Esophagus (tissue), 2 donors: ENCODE measurements at regions not wholly inside any gene's neighbourhood (a gene's known extent, or its start where the extent isn't known, plus 50 kb on each side); places are given as distances from the start of the nearest gene placed in this dataset.

Experiments
- H3K27ac ChIP-seq, 2 donors: one replicate each; pipeline ENCODE4 v1.5.1; 2013; ENCODE audit warnings: low read depth in 2 of 2, mild to moderate bottlenecking in 2 of 2, inconsistent platforms in 1 of 2, low read length in 1 of 2, moderate library complexity in 1 of 2
- H3K27me3 ChIP-seq, 2 donors: one replicate each; pipeline ENCODE4 v1.6.1; 2013; ENCODE audit warnings: low read length in 2 of 2, control low read depth in 1 of 2, mild to moderate bottlenecking in 1 of 2; ENCODE audit not compliant: insufficient read depth in 2 of 2, control insufficient read depth in 1 of 2
- H3K36me3 ChIP-seq, 2 donors: one replicate each; pipeline ENCODE4 v1.6.1; 2013; ENCODE audit warnings: low read length in 1 of 2; ENCODE audit not compliant: control insufficient read depth in 2 of 2, insufficient read depth in 2 of 2
- H3K4me1 ChIP-seq, 2 donors: one replicate each; pipeline ENCODE4 v1.6.1; 2013; ENCODE audit warnings: low read length in 1 of 2; ENCODE audit not compliant: control insufficient read depth in 2 of 2, insufficient read depth in 2 of 2
- H3K4me3 ChIP-seq, 2 donors: one replicate each; pipeline ENCODE4 v1.5.1; 2013; ENCODE audit warnings: low read length in 2 of 2, mild to moderate bottlenecking in 2 of 2, low read depth in 1 of 2, moderate library complexity in 1 of 2
- H3K9me3 ChIP-seq, 2 donors: one replicate each; pipeline ENCODE4 v1.6.1; 2013; ENCODE audit warnings: mild to moderate bottlenecking in 2 of 2, low read depth in 1 of 2, low read length in 1 of 2, moderate library complexity in 1 of 2; ENCODE audit not compliant: control insufficient read depth in 2 of 2, insufficient read depth in 1 of 2
- WGBS, 2 donors: extraction: QIAGEN DNeasy Blood & Tissue Kit; methylation state at CpG; one replicate each; pipeline ENCODE4 v1.1.7; 2013; 5-methylcytosine and 5-hydroxymethylcytosine counted together
- donor health status: healthy with polysubstance abuse.
- donor health status: Bipolar disorder and iron deficiency.

GRCh38 chr2:215668378-215668775, 232.5 kb upstream of the FN1 start:
- Histone ChIP-seq H3K27ac (no peak overlapping the region), H3K27me3 (no peaks in the 10 kb centered on the region), H3K4me3 (no peak overlapping the region)

GRCh38 chr2:215667585-215668377, 231.9 kb upstream of the FN1 start:
- H3K9me3 ChIP-seq, result no peaks in the 10 kb centered on the region
- WGBS, 2 donors, result 75 to 76% methylated on average over 10 of the region's 10 CpGs
- H3K27ac ChIP-seq, result no peak overlapping the region
- H3K4me1 ChIP-seq, result no peaks in the 10 kb centered on the region
- no peaks in the 10 kb centered on the region for H3K36me3 ChIP-seq
- no peaks in the 10 kb centered on the region for H3K27me3 ChIP-seq
- no peak overlapping the region for H3K4me3 ChIP-seq

More at GRCh38 chr2:215668378-215668775, 232.5 kb upstream of the FN1 start:
- H3K36me3 ChIP-seq, result no peaks in the 10 kb centered on the region
- H3K9me3 ChIP-seq, result no peaks in the 10 kb centered on the region
- 68 to 74% methylated on average over 5 of the region's 5 CpGs for WGBS, 2 donors
- H3K4me1 ChIP-seq, result no peaks in the 10 kb centered on the region

GRCh38 chr2:215664847-215665525, 229.1 kb upstream of the FN1 start:
- Histone ChIP-seq H3K27ac (no peak overlapping the region), H3K36me3 (no peaks in the 10 kb centered on the region), H3K27me3 (no peaks in the 10 kb centered on the region), H3K4me1 (no peaks in the 10 kb centered on the region), H3K9me3 (no peaks in the 10 kb centered on the region), H3K4me3 (no peak overlapping the region)
- 56 to 57% methylated on average over 3 of the region's 3 CpGs for WGBS, 2 donors

GRCh38 chr2:215662715-215663114, 226.8 kb upstream of the FN1 start:
- H3K9me3 ChIP-seq, result no peaks in the 10 kb centered on the region
- no peak overlapping the region for H3K27ac ChIP-seq
- no peak overlapping the region for H3K4me3 ChIP-seq
- no peaks in the 10 kb centered on the region for H3K4me1 ChIP-seq
- H3K27me3 ChIP-seq, result no peaks in the 10 kb centered on the region
- H3K36me3 ChIP-seq, result no peaks in the 10 kb centered on the region
- WGBS, 2 donors, result 29 to 39% methylated on average over 1 of the region's 1 CpG

GRCh38 chr2:215660687-215661086, 224.8 kb upstream of the FN1 start:
- Histone ChIP-seq H3K36me3 (no peaks in the 10 kb centered on the region), H3K27me3 (no peaks in the 10 kb centered on the region), H3K9me3 (no peaks in the 10 kb centered on the region), H3K27ac (peak overlapping the region; percentile 34 to 37), H3K4me1 (no peaks in the 10 kb centered on the region), H3K4me3 (no peak overlapping the region)
- 71 to 72% methylated on average over 8 of the region's 8 CpGs for WGBS, 2 donors

GRCh38 chr2:215659650-215660049, 223.8 kb upstream of the FN1 start:
- Histone ChIP-seq H3K27me3 (no peaks in the 10 kb centered on the region), H3K9me3 (no peaks in the 10 kb centered on the region), H3K4me1 (no peaks in the 10 kb centered on the region), H3K27ac (no peak overlapping the region), H3K36me3 (no peaks in the 10 kb centered on the region), H3K4me3 (no peak overlapping the region)
- 78 to 80% methylated on average over 4 of the region's 4 CpGs for WGBS, 2 donors

GRCh38 chr2:215658635-215659305, 222.9 kb upstream of the FN1 start:
- H3K27me3 ChIP-seq, result no peaks in the 10 kb centered on the region
- no peak overlapping the region for H3K27ac ChIP-seq
- H3K36me3 ChIP-seq, result no peaks in the 10 kb centered on the region
- 69 to 70% methylated on average over 4 of the region's 4 CpGs for WGBS, 2 donors
- H3K4me1 ChIP-seq, result no peaks in the 10 kb centered on the region
- no peaks in the 10 kb centered on the region for H3K9me3 ChIP-seq
- H3K4me3 ChIP-seq, result no peak overlapping the region

GRCh38 chr2:215657844-215658243, 222.0 kb upstream of the FN1 start:
- no peaks in the 10 kb centered on the region for H3K9me3 ChIP-seq
- H3K4me3 ChIP-seq, result no peak overlapping the region
- no peaks in the 10 kb centered on the region for H3K27me3 ChIP-seq
- 51 to 63% methylated on average over 5 of the region's 5 CpGs for WGBS, 2 donors
- H3K4me1 ChIP-seq, result no peaks in the 10 kb centered on the region
- H3K36me3 ChIP-seq, result no peaks in the 10 kb centered on the region
- no peak overlapping the region for H3K27ac ChIP-seq

- 35 to 37% methylated on average over 7 of the region's 7 CpGs for whole genome bisulfite sequencing, 2 donors
- Histone ChIP-seq H3K9me3 (no peaks in the 10 kb centered on the region), H3K4me1 (no peaks in the 10 kb centered on the region), H3K27me3 (no peaks in the 10 kb centered on the region), H3K36me3 (no peaks in the 10 kb centered on the region), H3K27ac (peak overlapping the region in 1 of 2 donors; percentile 55), H3K4me3 (no peak overlapping the region)
Measured at GRCh38 chr2:215654148-215654819, 218.4 kb upstream of the FN1 start.
